HL-60 (cell line): ENCODE measurements at regions not wholly inside any gene's neighbourhood (a gene's known extent, or its start where the extent isn't known, plus 50 kb on each side); places are given as distances from the start of the nearest gene placed in this dataset.
"Not testable (repeated sequence)": the region's sequence is repeated elsewhere in the genome, so short reads cannot be mapped to it uniquely, and the experiment has no call there.

Source experiments
- DNase-seq, 2 experiments: peaks; one replicate each; pipeline ENCODE4 v3.0.0-alpha.2; 2010 to 2020; ENCODE audit warnings: low read depth in 1 of 2, low spot score in 1 of 2
- H3K27ac ChIP-seq: fragments of 250-450 bp; sonication (Bioruptor Pico); replicated peaks from 2 replicates; pipeline ENCODE4 v1.5.1; 2020; ENCODE audit warnings: mild to moderate bottlenecking, moderate library complexity
- H3K27me3 ChIP-seq: fragments of 250-450 bp; sonication (Bioruptor Pico); 2 replicates; pipeline ENCODE4 v1.5.1; 2021; ENCODE audit warnings: mild to moderate bottlenecking, moderate library complexity; ENCODE audit not compliant: insufficient read depth, poor library complexity, severe bottlenecking
- H3K4me3 ChIP-seq: replicated peaks from 2 replicates; pipeline ENCODE4 v1.5.1; 2011; ENCODE audit warnings: mild to moderate bottlenecking, control low read depth, low read length; ENCODE audit not compliant: insufficient read depth
- GABPA ChIP-seq: IDR thresholded peaks from 2 replicates; pipeline ENCODE4 v1.6.1; 2012; ENCODE audit warnings: low read depth
- POLR2AphosphoS5 ChIP-seq: IDR thresholded peaks from 2 replicates; pipeline ENCODE4 v1.6.1; 2012; ENCODE audit warnings: low read depth
- SPI1 ChIP-seq: IDR thresholded peaks from 2 replicates; pipeline ENCODE4 v1.6.1; 2012; ENCODE audit warnings: low read depth, mild to moderate bottlenecking, borderline replicate concordance
- TF ChIP-seq, protein P1 (sequence below): IDR thresholded peaks from 2 replicates; pipeline ENCODE4 v1.6.1; 2012; ENCODE audit warnings: low read depth; ENCODE audit not compliant: insufficient replicate concordance
- TF ChIP-seq, protein P2 (sequence below): IDR thresholded peaks from one replicate; pipeline ENCODE4 v1.5.1; 2011; ENCODE audit warnings: low read length, control low read depth, inconsistent platforms; ENCODE audit not compliant: insufficient read depth

DNA sequence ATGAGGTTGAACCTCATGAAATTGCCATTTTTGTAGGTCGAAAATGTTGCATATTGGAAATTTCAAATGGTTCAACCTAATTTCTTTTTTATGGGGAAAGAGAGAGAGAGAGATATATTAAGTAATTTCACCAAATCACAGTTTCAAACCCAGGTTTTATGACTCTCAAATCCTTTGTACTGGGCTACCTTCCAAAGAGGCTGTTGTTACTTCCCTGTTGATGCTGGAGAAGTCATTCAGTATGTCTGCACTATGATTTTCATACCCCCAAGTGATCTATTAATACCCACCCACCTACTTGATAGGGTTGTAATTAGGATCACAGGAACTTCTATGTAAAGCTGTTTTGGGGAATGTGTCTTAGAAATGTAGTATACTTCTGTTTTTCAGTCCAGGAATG lies 109.9 kb downstream of the ZNF330 start:
- H3K4me3 ChIP-seq = no peak overlapping the region
- no peak for DNase-seq
- H3K27me3 ChIP-seq = peaks cover 58% of the 10 kb centered on the region
- TF ChIP-seq, protein P1, sequence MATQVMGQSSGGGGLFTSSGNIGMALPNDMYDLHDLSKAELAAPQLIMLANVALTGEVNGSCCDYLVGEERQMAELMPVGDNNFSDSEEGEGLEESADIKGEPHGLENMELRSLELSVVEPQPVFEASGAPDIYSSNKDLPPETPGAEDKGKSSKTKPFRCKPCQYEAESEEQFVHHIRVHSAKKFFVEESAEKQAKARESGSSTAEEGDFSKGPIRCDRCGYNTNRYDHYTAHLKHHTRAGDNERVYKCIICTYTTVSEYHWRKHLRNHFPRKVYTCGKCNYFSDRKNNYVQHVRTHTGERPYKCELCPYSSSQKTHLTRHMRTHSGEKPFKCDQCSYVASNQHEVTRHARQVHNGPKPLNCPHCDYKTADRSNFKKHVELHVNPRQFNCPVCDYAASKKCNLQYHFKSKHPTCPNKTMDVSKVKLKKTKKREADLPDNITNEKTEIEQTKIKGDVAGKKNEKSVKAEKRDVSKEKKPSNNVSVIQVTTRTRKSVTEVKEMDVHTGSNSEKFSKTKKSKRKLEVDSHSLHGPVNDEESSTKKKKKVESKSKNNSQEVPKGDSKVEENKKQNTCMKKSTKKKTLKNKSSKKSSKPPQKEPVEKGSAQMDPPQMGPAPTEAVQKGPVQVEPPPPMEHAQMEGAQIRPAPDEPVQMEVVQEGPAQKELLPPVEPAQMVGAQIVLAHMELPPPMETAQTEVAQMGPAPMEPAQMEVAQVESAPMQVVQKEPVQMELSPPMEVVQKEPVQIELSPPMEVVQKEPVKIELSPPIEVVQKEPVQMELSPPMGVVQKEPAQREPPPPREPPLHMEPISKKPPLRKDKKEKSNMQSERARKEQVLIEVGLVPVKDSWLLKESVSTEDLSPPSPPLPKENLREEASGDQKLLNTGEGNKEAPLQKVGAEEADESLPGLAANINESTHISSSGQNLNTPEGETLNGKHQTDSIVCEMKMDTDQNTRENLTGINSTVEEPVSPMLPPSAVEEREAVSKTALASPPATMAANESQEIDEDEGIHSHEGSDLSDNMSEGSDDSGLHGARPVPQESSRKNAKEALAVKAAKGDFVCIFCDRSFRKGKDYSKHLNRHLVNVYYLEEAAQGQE = no peak
- TF ChIP-seq POLR2AphosphoS5 (no peak), GABPA (no peak), SPI1 (no peak)
- TF ChIP-seq, protein P2, sequence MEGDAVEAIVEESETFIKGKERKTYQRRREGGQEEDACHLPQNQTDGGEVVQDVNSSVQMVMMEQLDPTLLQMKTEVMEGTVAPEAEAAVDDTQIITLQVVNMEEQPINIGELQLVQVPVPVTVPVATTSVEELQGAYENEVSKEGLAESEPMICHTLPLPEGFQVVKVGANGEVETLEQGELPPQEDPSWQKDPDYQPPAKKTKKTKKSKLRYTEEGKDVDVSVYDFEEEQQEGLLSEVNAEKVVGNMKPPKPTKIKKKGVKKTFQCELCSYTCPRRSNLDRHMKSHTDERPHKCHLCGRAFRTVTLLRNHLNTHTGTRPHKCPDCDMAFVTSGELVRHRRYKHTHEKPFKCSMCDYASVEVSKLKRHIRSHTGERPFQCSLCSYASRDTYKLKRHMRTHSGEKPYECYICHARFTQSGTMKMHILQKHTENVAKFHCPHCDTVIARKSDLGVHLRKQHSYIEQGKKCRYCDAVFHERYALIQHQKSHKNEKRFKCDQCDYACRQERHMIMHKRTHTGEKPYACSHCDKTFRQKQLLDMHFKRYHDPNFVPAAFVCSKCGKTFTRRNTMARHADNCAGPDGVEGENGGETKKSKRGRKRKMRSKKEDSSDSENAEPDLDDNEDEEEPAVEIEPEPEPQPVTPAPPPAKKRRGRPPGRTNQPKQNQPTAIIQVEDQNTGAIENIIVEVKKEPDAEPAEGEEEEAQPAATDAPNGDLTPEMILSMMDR = no peak
- no peak overlapping the region for H3K27ac ChIP-seq

DNA sequence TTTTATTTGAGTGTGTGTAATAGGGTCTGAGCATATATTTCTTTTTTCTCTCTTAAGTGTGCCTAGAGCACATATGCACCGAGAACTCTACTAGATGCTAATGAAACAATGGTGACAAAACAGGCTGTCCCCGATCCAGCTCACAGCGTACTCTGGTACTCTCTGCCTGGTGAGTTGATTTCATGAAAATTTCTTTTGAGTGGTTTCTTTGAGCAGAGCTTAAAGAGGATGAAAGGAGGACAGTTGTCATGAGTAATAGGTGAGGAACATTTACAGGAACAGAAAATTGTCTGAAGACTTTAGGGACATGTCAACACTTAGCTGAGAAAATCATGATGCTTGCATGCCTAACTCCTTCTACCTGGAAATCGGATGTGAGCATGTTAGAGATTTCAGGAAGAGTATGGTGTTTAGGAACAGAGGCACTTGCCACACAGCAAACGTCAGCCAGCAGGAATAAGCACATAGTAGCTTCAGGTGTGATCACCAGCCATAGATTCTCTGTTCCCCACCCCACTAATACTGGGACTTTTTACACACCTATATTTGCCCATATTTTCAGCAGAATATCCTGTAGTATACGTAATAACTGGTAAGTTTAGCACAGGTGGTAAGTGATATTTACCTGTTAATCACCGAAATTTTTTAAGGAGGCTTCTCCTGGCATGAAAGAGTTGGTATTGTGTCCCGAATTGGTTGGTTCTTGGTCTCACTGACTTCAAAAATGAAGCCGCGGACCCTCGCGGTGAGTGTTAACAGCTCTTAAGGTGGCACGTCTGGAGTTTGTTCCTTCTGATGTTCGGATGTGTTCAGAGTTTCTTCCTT lies 111.1 kb downstream of the ZNF330 start:
- Histone ChIP-seq H3K27me3 (peaks cover 63% of the 10 kb centered on the region), H3K27ac (no peak overlapping the region), H3K4me3 (no peak overlapping the region)
- no peak for DNase-seq
- no peak for TF ChIP-seq POLR2AphosphoS5
- no peak for TF ChIP-seq GABPA
- TF ChIP-seq, protein P1 = no peak
- TF ChIP-seq, protein P2 = no peak
- TF ChIP-seq SPI1 = no peak

DNA sequence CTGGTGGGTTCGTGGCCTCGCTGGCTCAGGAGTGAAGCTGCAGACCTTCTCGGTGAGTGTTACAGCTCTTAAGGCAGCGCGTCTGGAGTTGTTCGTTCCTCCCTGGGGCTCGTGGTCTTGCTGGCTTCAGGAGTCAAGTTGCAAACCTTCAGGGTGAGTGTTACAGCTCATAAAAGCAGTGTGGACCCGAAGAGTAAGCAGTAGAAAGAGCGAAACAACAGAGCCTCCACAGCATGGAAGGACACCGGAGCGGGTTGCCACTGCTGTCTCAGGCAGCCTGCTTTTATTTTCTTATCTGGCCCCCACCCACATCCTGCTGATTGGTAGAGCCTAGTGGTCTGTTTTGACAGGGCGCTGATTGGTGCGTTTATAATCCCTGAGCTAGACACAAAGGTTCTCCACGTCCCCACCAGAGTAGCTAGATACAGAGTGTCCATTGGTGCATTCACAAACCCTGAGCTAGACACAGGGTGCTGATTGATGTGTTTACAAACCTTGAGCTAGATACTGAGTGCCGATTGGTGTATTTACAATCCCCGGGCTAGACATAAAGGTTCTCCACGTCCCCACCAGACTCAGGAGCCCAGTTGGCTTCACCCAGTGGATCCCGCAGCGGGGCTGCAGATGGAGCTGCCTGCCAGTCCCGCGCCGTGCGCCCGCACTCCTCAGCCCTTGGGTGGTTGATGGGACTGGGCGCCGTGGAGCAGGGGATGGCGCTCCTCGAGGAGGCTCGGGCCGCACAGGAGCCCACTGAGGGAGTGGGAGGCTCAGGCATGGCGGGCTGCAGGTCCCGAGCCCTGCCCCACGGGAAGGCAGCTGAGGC lies 111.9 kb downstream of the ZNF330 start:
- not testable (repeated sequence) for H3K4me3 ChIP-seq, DNase-seq, H3K27ac ChIP-seq
- H3K27me3 ChIP-seq = peaks cover 63% of the 10 kb centered on the region

DNA sequence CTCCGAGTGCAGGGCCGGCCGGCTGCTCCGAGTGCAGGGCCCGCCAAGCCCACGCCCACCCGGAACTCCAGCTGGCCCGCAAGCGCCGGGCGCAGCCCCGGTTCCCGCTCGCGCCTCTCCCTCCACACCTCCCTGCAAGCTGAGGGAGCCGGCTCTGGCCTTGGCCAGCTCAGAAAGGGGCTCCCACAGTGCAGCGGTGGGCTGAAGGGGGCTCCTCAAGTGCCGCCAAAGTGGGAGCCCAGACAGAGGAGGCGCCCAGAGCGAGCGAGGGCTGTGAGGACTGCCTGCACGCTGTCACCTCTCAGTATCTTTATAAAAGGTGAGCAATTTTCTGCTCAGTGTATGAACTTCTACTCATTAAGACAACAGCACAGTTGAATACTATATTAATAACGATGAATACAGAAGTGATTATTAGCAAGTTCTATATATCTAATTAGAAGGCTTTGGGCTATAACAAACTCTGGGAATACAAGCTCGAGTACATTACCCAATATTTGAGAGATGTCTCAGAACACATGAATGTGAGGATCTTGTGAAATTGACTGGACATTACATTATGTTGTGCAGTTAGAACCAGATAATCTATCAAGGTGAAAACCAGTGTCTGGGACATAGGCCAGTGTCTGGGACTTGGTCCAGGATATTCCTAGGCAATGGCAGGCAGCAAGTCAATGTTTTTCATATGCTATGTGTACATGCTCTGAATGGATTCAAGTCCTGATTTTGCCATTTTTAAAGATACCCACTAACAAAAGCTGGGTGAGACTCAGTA lies 112.9 kb downstream of the ZNF330 start:
- peaks cover 56% of the 10 kb centered on the region for H3K27me3 ChIP-seq
- H3K4me3 ChIP-seq, DNase-seq, H3K27ac ChIP-seq: not testable (repeated sequence)
